ENCODE measurements at regions not wholly inside any gene's neighbourhood (a gene's known extent, or its start where the extent isn't known, plus 50 kb on each side); places are given as distances from the start of the nearest gene placed in this dataset.
"Not testable (repeated sequence)": the region's sequence is repeated elsewhere in the genome, so short reads cannot be mapped to it uniquely, and the experiment has no call there.

DNA sequence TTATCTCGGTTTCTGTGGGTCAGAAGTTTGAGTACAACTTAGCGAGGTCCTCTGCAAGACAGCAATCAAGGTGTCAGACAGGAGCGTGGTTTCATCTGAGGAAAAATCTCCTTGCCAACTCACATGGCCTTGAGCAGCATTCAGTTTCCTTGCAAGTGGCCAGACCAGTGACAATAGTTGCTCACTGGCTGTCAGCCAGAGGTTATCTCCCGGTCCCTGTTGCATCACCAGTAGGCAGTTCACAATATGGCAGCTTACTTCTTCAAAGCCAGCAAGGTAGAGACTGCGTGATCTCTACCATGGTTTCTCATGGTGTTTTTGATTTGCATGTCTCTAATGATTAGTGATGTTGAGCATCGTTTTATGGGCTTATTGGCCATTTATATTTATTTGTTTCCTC, 143.8 kb upstream of the DAAM1 start:
- ChIA-PET POLR2A (ENCODE audit: partially characterized antibody) (interaction anchor here (1.6 kb wide), 1 partner anchor 10 kb away, joined by 4 read pairs; no protein-coding TSS in a partner anchor), CTCF (ENCODE audit: partially characterized antibody) (no interaction called here)
- intact Hi-C loops (cut with micrococcal nuclease) = no loop called here
- no peak for DNase-seq
- H3K4me3 Mint-ChIP-seq = no peak overlapping the region
- no peak overlapping the region for H3K4me3 ChIP-seq (ENCODE audit: low read length in 2 of 2)
- peaks cover 2 to 3% of the 10 kb centered on the region in 2 donors for H3K27me3 Mint-ChIP-seq
- H3K27me3 ChIP-seq (ENCODE audit: insufficient read depth, low read length) = no peaks in the 10 kb centered on the region
- no peaks in the 10 kb centered on the region for H3K4me1 Mint-ChIP-seq
- no peaks in the 10 kb centered on the region for H3K36me3 Mint-ChIP-seq
- no peaks in the 10 kb centered on the region for H3K4me1 ChIP-seq (ENCODE audit: insufficient read depth, low read length)
- H3K9me3 Mint-ChIP-seq = peaks cover 0 to 6% (median 0%) of the 10 kb centered on the region in 8 donors
- H3K27ac ChIP-seq (ENCODE audit: low read depth, low read length) = no peak overlapping the region
- H3K36me3 ChIP-seq (ENCODE audit: insufficient read depth, low read length) = no peaks in the 10 kb centered on the region
- H3K9me3 ChIP-seq (ENCODE audit: control insufficient read depth in 1 of 2, low read length in 2 of 2) = no peaks in the 10 kb centered on the region
- H3K27ac Mint-ChIP-seq = no peak overlapping the region

DNA sequence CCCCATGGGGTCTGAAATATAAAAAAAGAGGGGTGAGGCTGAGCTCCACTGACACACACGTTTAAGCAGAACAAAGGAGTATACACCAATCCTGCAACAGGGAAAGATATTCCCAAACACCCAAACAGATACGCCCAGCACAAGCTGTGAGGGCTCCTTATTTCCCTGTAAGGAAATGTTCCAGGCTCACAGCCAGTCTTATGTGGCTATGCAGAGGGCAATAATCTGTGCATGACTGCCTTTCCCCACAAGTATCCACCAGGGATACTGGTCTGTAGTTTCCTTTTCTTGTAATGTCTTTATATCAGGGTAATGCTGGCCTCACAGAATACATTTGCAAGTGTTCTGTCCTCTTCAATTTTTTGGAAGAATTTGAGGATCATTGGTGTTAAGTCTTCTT, 141.7 kb upstream of the DAAM1 start:
- DNase-seq = no peak
- Histone ChIP-seq H3K4me1 (ENCODE audit: insufficient read depth, low read length) (no peaks in the 10 kb centered on the region), H3K4me3 (ENCODE audit: low read length in 2 of 2) (no peak overlapping the region), H3K36me3 (ENCODE audit: insufficient read depth, low read length) (no peaks in the 10 kb centered on the region), H3K9me3 (ENCODE audit: control insufficient read depth in 1 of 2, low read length in 2 of 2) (no peaks in the 10 kb centered on the region), H3K27me3 (ENCODE audit: insufficient read depth, low read length) (peaks cover 3% of the 10 kb centered on the region), H3K27ac (ENCODE audit: low read depth, low read length) (no peak overlapping the region)
- intact Hi-C loops (cut with micrococcal nuclease) = no loop called here
- POLR2A ChIA-PET (ENCODE audit: partially characterized antibody) = no interaction called here
- Mint-ChIP-seq H3K9me3 (peaks cover 0 to 6% (median 0%) of the 10 kb centered on the region in 8 donors), H3K4me1 (no peaks in the 10 kb centered on the region), H3K27ac (no peak overlapping the region), H3K4me3 (no peak overlapping the region), H3K27me3 (peaks cover 6% of the 10 kb centered on the region in 2 donors), H3K36me3 (no peaks in the 10 kb centered on the region)
- CTCF ChIA-PET (ENCODE audit: partially characterized antibody) = no interaction called here

DNA sequence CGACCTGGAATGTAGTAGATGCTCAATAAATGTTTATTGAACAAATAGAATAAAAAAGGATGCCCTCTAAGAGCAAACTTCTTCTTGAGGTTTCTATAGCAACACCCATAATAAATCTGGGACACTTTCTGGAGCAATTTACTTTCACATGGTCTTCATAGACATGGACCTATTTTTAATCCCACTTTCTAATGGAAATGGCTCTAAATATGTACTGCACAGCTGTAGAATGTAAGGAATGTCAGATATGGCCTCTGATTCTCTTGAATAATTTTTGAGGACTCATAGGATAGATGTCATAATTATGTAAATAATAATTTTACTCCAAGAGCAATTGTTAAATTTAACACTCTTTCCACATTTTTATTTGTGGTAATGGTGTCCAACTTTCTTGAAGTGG, 133.5 kb upstream of the DAAM1 start:
- H3K4me1 ChIP-seq (ENCODE audit: insufficient read depth, low read length) = no peaks in the 10 kb centered on the region
- Mint-ChIP-seq H3K27ac (no peak overlapping the region), H3K4me3 (no peak overlapping the region), H3K4me1 (no peaks in the 10 kb centered on the region), H3K27me3 (peaks cover 5 to 6% of the 10 kb centered on the region in 2 donors), H3K36me3 (no peaks in the 10 kb centered on the region), H3K9me3 (peaks cover 0 to 6% (median 1%) of the 10 kb centered on the region in 8 donors)
- intact Hi-C loops (cut with micrococcal nuclease) = loop anchor here (5.0 kb wide), 2 partner anchors 413 to 693 kb away; no protein-coding TSS in a partner anchor
- no peak for DNase-seq
- H3K4me3 ChIP-seq (ENCODE audit: low read length in 2 of 2) = no peak overlapping the region
- no peaks in the 10 kb centered on the region for H3K36me3 ChIP-seq (ENCODE audit: insufficient read depth, low read length)
- ChIA-PET POLR2A (ENCODE audit: partially characterized antibody) (no interaction called here), CTCF (ENCODE audit: partially characterized antibody) (interaction anchor here (0.7 to 1.5 kb wide), 3 partner anchors 10 to 553 kb away, joined by 3 to 12 read pairs (median 7); no protein-coding TSS in a partner anchor)
- no peaks in the 10 kb centered on the region for H3K9me3 ChIP-seq (ENCODE audit: control insufficient read depth in 1 of 2, low read length in 2 of 2)
- no peak overlapping the region for H3K27ac ChIP-seq (ENCODE audit: low read depth, low read length)
- peaks cover 3% of the 10 kb centered on the region for H3K27me3 ChIP-seq (ENCODE audit: insufficient read depth, low read length)

DNA sequence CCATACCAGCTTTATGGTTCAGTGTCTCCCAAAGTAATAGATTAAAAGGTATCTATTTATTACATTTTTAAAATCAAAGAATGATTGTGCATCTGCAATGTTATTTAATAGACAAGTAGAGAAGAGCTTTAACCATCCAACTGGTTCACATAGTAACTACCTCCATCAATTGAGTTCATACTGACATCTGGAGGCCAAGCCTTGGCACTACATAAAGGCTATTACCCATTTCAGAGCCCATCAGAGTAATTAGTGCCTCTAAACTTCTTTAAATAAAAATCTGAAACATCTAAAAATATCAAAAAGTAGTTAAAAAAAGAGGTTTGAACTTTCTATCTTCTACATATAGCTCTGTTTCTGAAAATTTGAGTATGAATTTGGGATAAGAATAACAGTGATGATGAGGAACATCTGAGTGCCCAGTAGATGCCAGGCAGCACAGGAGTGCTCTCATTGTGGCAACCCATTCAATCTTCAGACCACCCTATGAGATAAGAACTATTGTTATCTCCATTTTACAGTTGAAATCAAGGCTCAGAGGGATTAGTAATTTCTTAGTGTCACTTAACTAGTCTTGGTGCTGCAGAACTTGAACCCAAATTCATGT, 132.9 kb upstream of the DAAM1 start:
- Histone ChIP-seq H3K27ac (ENCODE audit: low read depth, low read length) (no peak overlapping the region), H3K4me1 (ENCODE audit: insufficient read depth, low read length) (no peaks in the 10 kb centered on the region), H3K9me3 (ENCODE audit: control insufficient read depth in 1 of 2, low read length in 2 of 2) (no peaks in the 10 kb centered on the region), H3K27me3 (ENCODE audit: insufficient read depth, low read length) (no peaks in the 10 kb centered on the region), H3K4me3 (ENCODE audit: low read length in 2 of 2) (no peak overlapping the region), H3K36me3 (ENCODE audit: insufficient read depth, low read length) (no peaks in the 10 kb centered on the region)
- peaks cover 0 to 11% (median 1%) of the 10 kb centered on the region in 8 donors for H3K9me3 Mint-ChIP-seq
- no peaks in the 10 kb centered on the region for H3K36me3 Mint-ChIP-seq
- CTCF ChIA-PET (ENCODE audit: partially characterized antibody) = interaction anchor here (0.7 to 1.5 kb wide), 3 partner anchors 10 to 554 kb away, joined by 3 to 12 read pairs (median 7); no protein-coding TSS in a partner anchor
- intact Hi-C loops (cut with micrococcal nuclease) = loop anchor here (5.0 kb wide), 2 partner anchors 413 to 693 kb away; no protein-coding TSS in a partner anchor
- POLR2A ChIA-PET (ENCODE audit: partially characterized antibody) = no interaction called here
- H3K4me3 Mint-ChIP-seq = no peak overlapping the region
- H3K27me3 Mint-ChIP-seq = peaks cover 4 to 5% of the 10 kb centered on the region in 2 donors
- no peak overlapping the region for H3K27ac Mint-ChIP-seq
- peak in 4 of 5 donors; percentile 2 to 21 (median 16) for DNase-seq
- H3K4me1 Mint-ChIP-seq = no peaks in the 10 kb centered on the region

GRCh38 chr14:59057551-59057950, 130.9 kb upstream of the DAAM1 start:
- peaks cover 1 to 2% of the 10 kb centered on the region in 2 donors for H3K27me3 Mint-ChIP-seq
- Histone ChIP-seq H3K27me3 (ENCODE audit: insufficient read depth, low read length) (no peaks in the 10 kb centered on the region), H3K27ac (ENCODE audit: low read depth, low read length) (no peak overlapping the region), H3K4me3 (ENCODE audit: low read length in 2 of 2) (no peak overlapping the region), H3K9me3 (ENCODE audit: control insufficient read depth in 1 of 2, low read length in 2 of 2) (no peaks in the 10 kb centered on the region), H3K4me1 (ENCODE audit: insufficient read depth, low read length) (no peaks in the 10 kb centered on the region), H3K36me3 (ENCODE audit: insufficient read depth, low read length) (no peaks in the 10 kb centered on the region)
- POLR2A ChIA-PET (ENCODE audit: partially characterized antibody) = no interaction called here
- H3K9me3 Mint-ChIP-seq = peaks cover 0 to 10% (median 4%) of the 10 kb centered on the region in 8 donors
- intact Hi-C loops (cut with micrococcal nuclease) = loop anchor here (5.0 kb wide), 2 partner anchors 415 to 695 kb away; no protein-coding TSS in a partner anchor
- no peaks in the 10 kb centered on the region for H3K4me1 Mint-ChIP-seq
- H3K4me3 Mint-ChIP-seq = no peak overlapping the region
- H3K36me3 Mint-ChIP-seq = no peaks in the 10 kb centered on the region
- H3K27ac Mint-ChIP-seq = no peak overlapping the region
- CTCF ChIA-PET (ENCODE audit: partially characterized antibody) = no interaction called here
- DNase-seq = no peak

DNA sequence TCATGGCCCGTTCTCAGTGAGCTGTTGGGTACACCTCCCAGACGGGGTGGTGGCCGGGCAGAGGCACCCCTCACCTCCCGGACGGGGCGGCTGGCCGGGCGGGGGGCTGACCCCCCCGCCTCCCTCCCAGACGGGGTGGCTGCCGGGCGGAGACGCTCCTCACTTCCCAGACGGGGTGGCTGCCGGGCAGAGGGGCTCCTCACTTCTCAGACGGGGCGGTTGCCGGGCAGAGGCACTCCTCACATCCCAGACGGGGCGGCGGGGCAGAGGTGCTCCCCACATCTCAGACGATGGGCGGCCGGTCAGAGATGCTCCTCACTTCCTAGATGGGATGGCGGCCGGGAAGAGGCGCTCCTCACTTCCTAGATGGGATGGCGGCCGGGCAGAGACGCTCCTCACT, 129.7 kb upstream of the DAAM1 start:
- H3K4me3 Mint-ChIP-seq; H3K4me1 ChIP-seq (ENCODE audit: insufficient read depth, low read length); DNase-seq; CTCF ChIA-PET (ENCODE audit: partially characterized antibody); H3K27ac Mint-ChIP-seq; H3K4me3 ChIP-seq (ENCODE audit: low read length in 2 of 2); H3K27me3 ChIP-seq (ENCODE audit: insufficient read depth, low read length); H3K27me3 Mint-ChIP-seq; H3K36me3 ChIP-seq (ENCODE audit: insufficient read depth, low read length); H3K4me1 Mint-ChIP-seq; POLR2A ChIA-PET (ENCODE audit: partially characterized antibody); H3K9me3 ChIP-seq (ENCODE audit: control insufficient read depth in 1 of 2, low read length in 2 of 2); H3K27ac ChIP-seq (ENCODE audit: low read depth, low read length); H3K36me3 Mint-ChIP-seq: not testable (repeated sequence)
- H3K9me3 Mint-ChIP-seq = peaks cover 0 to 17% (median 14%) of the 10 kb centered on the region in 8 donors
- intact Hi-C loops (cut with micrococcal nuclease) = loop anchor here (5.0 kb wide), 2 partner anchors 416 to 696 kb away; no protein-coding TSS in a partner anchor

DNA sequence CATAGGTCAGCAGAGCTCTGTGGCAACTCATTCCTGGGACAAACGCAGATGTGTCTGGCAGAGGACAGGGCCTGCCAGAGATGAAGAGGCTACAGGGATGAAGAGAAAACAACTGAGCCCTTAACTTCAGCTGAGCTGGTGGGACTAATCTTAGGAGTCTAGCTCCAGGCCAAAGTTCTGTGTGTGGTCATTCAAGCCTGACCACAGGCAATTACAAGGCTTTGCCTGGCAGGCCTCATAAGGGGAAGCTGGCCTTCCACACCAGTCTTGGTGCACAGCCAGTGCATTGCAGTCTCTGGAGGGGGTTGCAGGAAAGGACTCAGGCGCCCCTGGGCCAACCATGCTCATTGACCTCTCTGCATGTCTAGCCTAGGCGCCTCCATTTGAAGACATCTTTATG, 127.6 kb upstream of the DAAM1 start:
- no peak overlapping the region for H3K4me3 ChIP-seq (ENCODE audit: low read length in 2 of 2)
- Mint-ChIP-seq H3K36me3 (no peaks in the 10 kb centered on the region), H3K9me3 (peaks cover 0 to 17% (median 14%) of the 10 kb centered on the region in 8 donors), H3K4me1 (no peaks in the 10 kb centered on the region), H3K4me3 (no peak overlapping the region), H3K27ac (no peak overlapping the region), H3K27me3 (peaks cover 0 to 2% of the 10 kb centered on the region in 2 donors)
- ChIA-PET POLR2A (ENCODE audit: partially characterized antibody) (no interaction called here), CTCF (ENCODE audit: partially characterized antibody) (interaction anchor here (1.2 kb wide), 1 partner anchor 15 kb away, joined by 3 read pairs; no protein-coding TSS in a partner anchor)
- no peaks in the 10 kb centered on the region for H3K27me3 ChIP-seq (ENCODE audit: insufficient read depth, low read length)
- H3K4me1 ChIP-seq (ENCODE audit: insufficient read depth, low read length) = no peaks in the 10 kb centered on the region
- H3K9me3 ChIP-seq (ENCODE audit: control insufficient read depth in 1 of 2, low read length in 2 of 2) = no peaks in the 10 kb centered on the region
- H3K27ac ChIP-seq (ENCODE audit: low read depth, low read length) = no peak overlapping the region
- no peaks in the 10 kb centered on the region for H3K36me3 ChIP-seq (ENCODE audit: insufficient read depth, low read length)
- DNase-seq = no peak
- intact Hi-C loops (cut with micrococcal nuclease) = no loop called here
